ENCODE measurements at regions not wholly inside any gene's neighbourhood (a gene's known extent, or its start where the extent isn't known, plus 50 kb on each side); places are given as distances from the start of the nearest gene placed in this dataset.

DNA sequence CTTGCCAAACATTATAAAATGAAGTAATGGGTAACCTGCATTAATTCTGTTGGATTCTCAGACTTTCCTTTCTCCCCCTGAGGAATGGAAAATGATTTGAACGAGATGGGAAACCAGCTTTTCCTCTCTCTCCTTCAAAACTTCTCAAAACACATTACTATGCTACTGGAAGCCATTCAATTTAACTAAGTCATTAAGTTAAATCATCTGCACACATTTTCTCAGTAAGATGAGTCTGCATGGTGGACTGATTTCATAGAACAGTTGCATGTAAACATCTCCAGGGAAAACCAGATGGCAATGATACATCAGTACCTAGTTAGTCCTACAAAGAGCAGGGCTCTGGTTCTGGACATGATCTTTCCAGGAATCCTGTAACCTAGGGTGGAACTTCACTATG lies 59.9 kb downstream of the BMP4 start:
- ChIA-PET CTCF (no interaction called here), POLR2A (no interaction called here)
- FAIRE-seq (no peak), DNase-seq (ENCODE audit: low read depth in 1 of 2, low spot score in 1 of 2) (no peak), ATAC-seq (no peak)
- peaks cover 6% of the 10 kb centered on the region; the same call in 1 of the 3 replicates for H3K4me1 ChIP-seq
- no peak overlapping the region for H3K27ac ChIP-seq
- no peak overlapping the region for H3K4me2 ChIP-seq
- no peak overlapping the region for H3K4me3 ChIP-seq
- TF ChIP-seq GATA3 (IDR thresholded peaks at IDR 0.05; ENCODE audit: borderline replicate concordance): no peak
- no peak for TF ChIP-seq FOXS1 (CRISPR knock-in tag; IDR thresholded peaks at IDR 0.05)
- TF ChIP-seq POLR2A (IDR thresholded peaks at IDR 0.05; ENCODE audit: low read length): no peak
- no peak for TF ChIP-seq NPAS2 (CRISPR knock-in tag; IDR thresholded peaks at IDR 0.05; ENCODE audit: borderline replicate concordance)
- TF ChIP-seq CHD2 (IDR thresholded peaks at IDR 0.05; ENCODE audit: low read length, partially characterized antibody): no peak
- TF ChIP-seq HOXB13 (CRISPR knock-in tag; IDR thresholded peaks at IDR 0.05; ENCODE audit: low read depth): no peak
- TF ChIP-seq, protein P1, sequence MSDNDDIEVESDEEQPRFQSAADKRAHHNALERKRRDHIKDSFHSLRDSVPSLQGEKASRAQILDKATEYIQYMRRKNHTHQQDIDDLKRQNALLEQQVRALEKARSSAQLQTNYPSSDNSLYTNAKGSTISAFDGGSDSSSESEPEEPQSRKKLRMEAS (IDR thresholded peaks at IDR 0.05): no peak
- TF ChIP-seq KDM5A (IDR thresholded peaks at IDR 0.05): no peak
- TF ChIP-seq EHF (CRISPR knock-in tag; IDR thresholded peaks at IDR 0.05): no peak
- TF ChIP-seq, protein P2, sequence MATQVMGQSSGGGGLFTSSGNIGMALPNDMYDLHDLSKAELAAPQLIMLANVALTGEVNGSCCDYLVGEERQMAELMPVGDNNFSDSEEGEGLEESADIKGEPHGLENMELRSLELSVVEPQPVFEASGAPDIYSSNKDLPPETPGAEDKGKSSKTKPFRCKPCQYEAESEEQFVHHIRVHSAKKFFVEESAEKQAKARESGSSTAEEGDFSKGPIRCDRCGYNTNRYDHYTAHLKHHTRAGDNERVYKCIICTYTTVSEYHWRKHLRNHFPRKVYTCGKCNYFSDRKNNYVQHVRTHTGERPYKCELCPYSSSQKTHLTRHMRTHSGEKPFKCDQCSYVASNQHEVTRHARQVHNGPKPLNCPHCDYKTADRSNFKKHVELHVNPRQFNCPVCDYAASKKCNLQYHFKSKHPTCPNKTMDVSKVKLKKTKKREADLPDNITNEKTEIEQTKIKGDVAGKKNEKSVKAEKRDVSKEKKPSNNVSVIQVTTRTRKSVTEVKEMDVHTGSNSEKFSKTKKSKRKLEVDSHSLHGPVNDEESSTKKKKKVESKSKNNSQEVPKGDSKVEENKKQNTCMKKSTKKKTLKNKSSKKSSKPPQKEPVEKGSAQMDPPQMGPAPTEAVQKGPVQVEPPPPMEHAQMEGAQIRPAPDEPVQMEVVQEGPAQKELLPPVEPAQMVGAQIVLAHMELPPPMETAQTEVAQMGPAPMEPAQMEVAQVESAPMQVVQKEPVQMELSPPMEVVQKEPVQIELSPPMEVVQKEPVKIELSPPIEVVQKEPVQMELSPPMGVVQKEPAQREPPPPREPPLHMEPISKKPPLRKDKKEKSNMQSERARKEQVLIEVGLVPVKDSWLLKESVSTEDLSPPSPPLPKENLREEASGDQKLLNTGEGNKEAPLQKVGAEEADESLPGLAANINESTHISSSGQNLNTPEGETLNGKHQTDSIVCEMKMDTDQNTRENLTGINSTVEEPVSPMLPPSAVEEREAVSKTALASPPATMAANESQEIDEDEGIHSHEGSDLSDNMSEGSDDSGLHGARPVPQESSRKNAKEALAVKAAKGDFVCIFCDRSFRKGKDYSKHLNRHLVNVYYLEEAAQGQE (IDR thresholded peaks at IDR 0.05): no peak
- TF ChIP-seq, protein P3, sequence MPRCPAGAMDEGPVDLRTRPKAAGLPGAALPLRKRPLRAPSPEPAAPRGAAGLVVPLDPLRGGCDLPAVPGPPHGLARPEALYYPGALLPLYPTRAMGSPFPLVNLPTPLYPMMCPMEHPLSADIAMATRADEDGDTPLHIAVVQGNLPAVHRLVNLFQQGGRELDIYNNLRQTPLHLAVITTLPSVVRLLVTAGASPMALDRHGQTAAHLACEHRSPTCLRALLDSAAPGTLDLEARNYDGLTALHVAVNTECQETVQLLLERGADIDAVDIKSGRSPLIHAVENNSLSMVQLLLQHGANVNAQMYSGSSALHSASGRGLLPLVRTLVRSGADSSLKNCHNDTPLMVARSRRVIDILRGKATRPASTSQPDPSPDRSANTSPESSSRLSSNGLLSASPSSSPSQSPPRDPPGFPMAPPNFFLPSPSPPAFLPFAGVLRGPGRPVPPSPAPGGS (IDR thresholded peaks at IDR 0.05): no peak
- TF ChIP-seq, protein P4, sequence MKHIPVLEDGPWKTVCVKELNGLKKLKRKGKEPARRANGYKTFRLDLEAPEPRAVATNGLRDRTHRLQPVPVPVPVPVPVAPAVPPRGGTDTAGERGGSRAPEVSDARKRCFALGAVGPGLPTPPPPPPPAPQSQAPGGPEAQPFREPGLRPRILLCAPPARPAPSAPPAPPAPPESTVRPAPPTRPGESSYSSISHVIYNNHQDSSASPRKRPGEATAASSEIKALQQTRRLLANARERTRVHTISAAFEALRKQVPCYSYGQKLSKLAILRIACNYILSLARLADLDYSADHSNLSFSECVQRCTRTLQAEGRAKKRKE (CRISPR knock-in tag; IDR thresholded peaks at IDR 0.05; ENCODE audit: low read depth): no peak
- TF ChIP-seq HOXA7 (CRISPR knock-in tag; IDR thresholded peaks at IDR 0.05): no peak
- TF ChIP-seq MAZ (IDR thresholded peaks at IDR 0.05; ENCODE audit: borderline replicate concordance, low read depth, low read length): no peak
- TF ChIP-seq, protein P5, sequence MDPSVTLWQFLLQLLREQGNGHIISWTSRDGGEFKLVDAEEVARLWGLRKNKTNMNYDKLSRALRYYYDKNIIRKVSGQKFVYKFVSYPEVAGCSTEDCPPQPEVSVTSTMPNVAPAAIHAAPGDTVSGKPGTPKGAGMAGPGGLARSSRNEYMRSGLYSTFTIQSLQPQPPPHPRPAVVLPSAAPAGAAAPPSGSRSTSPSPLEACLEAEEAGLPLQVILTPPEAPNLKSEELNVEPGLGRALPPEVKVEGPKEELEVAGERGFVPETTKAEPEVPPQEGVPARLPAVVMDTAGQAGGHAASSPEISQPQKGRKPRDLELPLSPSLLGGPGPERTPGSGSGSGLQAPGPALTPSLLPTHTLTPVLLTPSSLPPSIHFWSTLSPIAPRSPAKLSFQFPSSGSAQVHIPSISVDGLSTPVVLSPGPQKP (IDR thresholded peaks at IDR 0.05; ENCODE audit: low read depth, low read length): no peak
- no peaks in the 10 kb centered on the region for H3K9me3 ChIP-seq
- WGBS (ENCODE audit: missing lambda C conversion rate): 77% methylated on average over 1 of the region's 1 CpG

DNA sequence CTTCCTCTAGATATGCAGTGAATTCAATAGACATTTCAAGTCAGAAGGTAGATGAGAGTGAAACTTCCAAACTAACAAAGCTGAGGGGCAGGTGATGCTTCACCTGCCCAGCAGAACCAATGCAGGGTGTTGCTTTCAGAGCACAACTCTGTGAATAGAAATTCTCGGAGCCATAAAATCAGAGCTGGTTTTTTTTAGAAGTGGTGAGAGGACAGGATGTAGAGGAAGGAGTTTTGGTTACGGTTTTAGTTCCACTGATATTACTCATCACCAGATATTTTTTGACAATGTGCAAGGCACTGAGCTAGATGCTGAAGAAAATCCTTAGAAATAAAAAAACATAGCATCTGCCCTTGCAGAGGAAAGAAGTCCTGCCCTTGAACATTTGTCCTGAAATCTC lies 62.2 kb downstream of the BMP4 start:
- Histone ChIP-seq H3K27ac (no peak overlapping the region), H3K4me2 (peak overlapping the region; percentile 24; the same call in 1 of the 3 replicates), H3K4me1 (peaks cover 14% of the 10 kb centered on the region), H3K4me3 (no peak overlapping the region), H3K9me3 (no peaks in the 10 kb centered on the region)
- POLR2A ChIA-PET: no interaction called here
- ATAC-seq (no peak), DNase-seq (ENCODE audit: low read depth in 1 of 2, low spot score in 1 of 2) (no peak), FAIRE-seq (no peak)
- TF ChIP-seq CHD4 (IDR thresholded peaks at IDR 0.05; ENCODE audit: borderline replicate concordance) (no peak), FOXS1 (CRISPR knock-in tag; IDR thresholded peaks at IDR 0.05) (no peak), ZC3H11A (IDR thresholded peaks at IDR 0.05) (no peak), HOXB5 (CRISPR knock-in tag; IDR thresholded peaks at IDR 0.05) (no peak), GATA3 (IDR thresholded peaks at IDR 0.05; ENCODE audit: borderline replicate concordance) (no peak), FOSL2 (IDR thresholded peaks at IDR 0.05) (no peak), FOSL2 (CRISPR knock-in tag; IDR thresholded peaks at IDR 0.05) (no peak), CEBPB (IDR thresholded peaks at IDR 0.05) (no peak), EP300 (IDR thresholded peaks at IDR 0.05) (no peak), RCOR1 (IDR thresholded peaks at IDR 0.05; ENCODE audit: low read depth, low read length) (no peak), KDM5A (IDR thresholded peaks at IDR 0.05) (no peak), NPAS2 (CRISPR knock-in tag; IDR thresholded peaks at IDR 0.05; ENCODE audit: borderline replicate concordance) (no peak)
- TF ChIP-seq, protein P6, sequence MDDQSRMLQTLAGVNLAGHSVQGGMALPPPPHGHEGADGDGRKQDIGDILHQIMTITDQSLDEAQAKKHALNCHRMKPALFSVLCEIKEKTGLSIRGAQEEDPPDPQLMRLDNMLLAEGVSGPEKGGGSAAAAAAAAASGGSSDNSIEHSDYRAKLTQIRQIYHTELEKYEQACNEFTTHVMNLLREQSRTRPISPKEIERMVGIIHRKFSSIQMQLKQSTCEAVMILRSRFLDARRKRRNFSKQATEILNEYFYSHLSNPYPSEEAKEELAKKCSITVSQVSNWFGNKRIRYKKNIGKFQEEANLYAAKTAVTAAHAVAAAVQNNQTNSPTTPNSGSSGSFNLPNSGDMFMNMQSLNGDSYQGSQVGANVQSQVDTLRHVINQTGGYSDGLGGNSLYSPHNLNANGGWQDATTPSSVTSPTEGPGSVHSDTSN (IDR thresholded peaks at IDR 0.05): no peak
- 30% methylated on average over 2 of the region's 2 CpGs for WGBS (ENCODE audit: missing lambda C conversion rate)
- CTCF ChIA-PET: interaction anchor here (1.1 to 1.5 kb wide), 2 partner anchors 23 to 266 kb away, joined by 3 to 4 read pairs; no protein-coding TSS in a partner anchor

Data from A549 (cell line).